ENCODE measurements at regions not wholly inside any gene's neighbourhood (a gene's known extent, or its start where the extent isn't known, plus 50 kb on each side); places are given as distances from the start of the nearest gene placed in this dataset.

- H3K36me3 ChIP-seq (ENCODE audit: control insufficient read depth in 2 of 2, extremely low read depth in 1 of 2, insufficient read depth in 2 of 2, low read length in 2 of 2) = no peaks in the 10 kb centered on the region
- H3K4me2 ChIP-seq (ENCODE audit: insufficient read depth, low read length) = no peak overlapping the region
- BruUV-seq (replicated peaks) = no TSS peak
- no peaks in the 10 kb centered on the region for H3K79me2 ChIP-seq (ENCODE audit: control insufficient read depth, insufficient read depth, low read length)
- DNase-seq (ENCODE audit: low read depth, low spot score) (no peak), FAIRE-seq (no peak)
- ChIA-PET CTCF (interaction anchor here (1.1 to 1.6 kb wide), 2 partner anchors 9 to 45 kb away, joined by 3 to 4 read pairs; no protein-coding TSS in a partner anchor), POLR2A (no interaction called here)
- H3K9me1 ChIP-seq (replicated peaks; ENCODE audit: control insufficient read depth, extremely low read depth, insufficient read depth, low read length) = no peaks in the 10 kb centered on the region
- intact Hi-C loops (cut with micrococcal nuclease) (no loop called here), dilution Hi-C loops (cut with MboI; ENCODE audit: extremely low pct_ligation_motif_present, low sequenced_read_pairs) (no loop called here)
- H3K4me3 ChIP-seq (replicated peaks in 1 of 3; ENCODE audit: insufficient read depth in 1 of 3, low read depth in 1 of 3, low read length in 3 of 3) = no peak overlapping the region
- no peak overlapping the region for H3K27ac ChIP-seq (ENCODE audit: insufficient read depth, low read depth, low read length)
- no peaks in the 10 kb centered on the region for H4K20me1 ChIP-seq (replicated peaks; ENCODE audit: control insufficient read depth, extremely low read depth, insufficient read depth, low read length)
- no peaks in the 10 kb centered on the region for H3K9me3 ChIP-seq (replicated peaks; ENCODE audit: control insufficient read depth, insufficient read depth, low read length)
- H3K27me3 ChIP-seq (ENCODE audit: control insufficient read depth in 2 of 2, insufficient read depth in 2 of 2, low read length in 2 of 2) = no peaks in the 10 kb centered on the region
- TF ChIP-seq GATA2 (IDR thresholded peaks at IDR 0.05; ENCODE audit: insufficient read depth, insufficient read length, low read depth, low read length) (no peak), FOS (IDR thresholded peaks at IDR 0.05; ENCODE audit: borderline replicate concordance, insufficient read depth, low read length) (no peak), EZH2 (IDR thresholded peaks at IDR 0.05; ENCODE audit: borderline replicate concordance, low read depth, low read length, severe bottlenecking) (no peak), MAX (IDR thresholded peaks at IDR 0.05; ENCODE audit: insufficient read depth, insufficient read length) (no peak), POLR2AphosphoS5 (IDR thresholded peaks at IDR 0.05; ENCODE audit: insufficient read depth, low read depth, low read length) (no peak), POLR2A (IDR thresholded peaks at IDR 0.05; ENCODE audit: low read depth, low read length) (no peak), JUN (IDR thresholded peaks at IDR 0.05; ENCODE audit: borderline replicate concordance, insufficient read depth, insufficient read length, low read depth) (no peak), MYC (IDR thresholded peaks at IDR 0.05; ENCODE audit: low read depth, low read length) (no peak)
- TF ChIP-seq, protein P1, sequence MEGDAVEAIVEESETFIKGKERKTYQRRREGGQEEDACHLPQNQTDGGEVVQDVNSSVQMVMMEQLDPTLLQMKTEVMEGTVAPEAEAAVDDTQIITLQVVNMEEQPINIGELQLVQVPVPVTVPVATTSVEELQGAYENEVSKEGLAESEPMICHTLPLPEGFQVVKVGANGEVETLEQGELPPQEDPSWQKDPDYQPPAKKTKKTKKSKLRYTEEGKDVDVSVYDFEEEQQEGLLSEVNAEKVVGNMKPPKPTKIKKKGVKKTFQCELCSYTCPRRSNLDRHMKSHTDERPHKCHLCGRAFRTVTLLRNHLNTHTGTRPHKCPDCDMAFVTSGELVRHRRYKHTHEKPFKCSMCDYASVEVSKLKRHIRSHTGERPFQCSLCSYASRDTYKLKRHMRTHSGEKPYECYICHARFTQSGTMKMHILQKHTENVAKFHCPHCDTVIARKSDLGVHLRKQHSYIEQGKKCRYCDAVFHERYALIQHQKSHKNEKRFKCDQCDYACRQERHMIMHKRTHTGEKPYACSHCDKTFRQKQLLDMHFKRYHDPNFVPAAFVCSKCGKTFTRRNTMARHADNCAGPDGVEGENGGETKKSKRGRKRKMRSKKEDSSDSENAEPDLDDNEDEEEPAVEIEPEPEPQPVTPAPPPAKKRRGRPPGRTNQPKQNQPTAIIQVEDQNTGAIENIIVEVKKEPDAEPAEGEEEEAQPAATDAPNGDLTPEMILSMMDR (IDR thresholded peaks at IDR 0.05; ENCODE audit: extremely low read depth in 1 of 2, insufficient read depth in 1 of 2, low read depth in 1 of 2, low read length in 2 of 2) = no peak
- H3K9ac ChIP-seq (replicated peaks; ENCODE audit: extremely low read depth, insufficient read depth, low read length) = no peak overlapping the region
- no peak overlapping the region for H2AFZ ChIP-seq (ENCODE audit: low read depth, low read length)
- H3K4me1 ChIP-seq (ENCODE audit: control insufficient read depth, extremely low read depth, insufficient read depth, low read length) = no peaks in the 10 kb centered on the region
Measured at GRCh38 chr12:90173499-90174197, 465.0 kb upstream of the ATP2B1 start.
